Thymus (tissue), 11 donors: ENCODE measurements at regions not wholly inside any gene's neighbourhood (a gene's known extent, or its start where the extent isn't known, plus 50 kb on each side); places are given as distances from the start of the nearest gene placed in this dataset.

Source experiments
- DNase-seq, 9 donors: peaks; one replicate each; pipeline ENCODE4 v3.0.0-alpha.2; 2013; ENCODE audit warnings: low spot score in 9 of 9, low read depth in 6 of 9, missing footprints in 1 of 9
- H3K27ac ChIP-seq, 2 donors: one replicate each; pipeline ENCODE4 v1.5.1; 2013; ENCODE audit warnings: control low read depth in 1 of 2, low read depth in 1 of 2, low read length in 1 of 2, mild to moderate bottlenecking in 1 of 2, moderate library complexity in 1 of 2
- H3K27me3 ChIP-seq, 2 donors: one replicate each; pipeline ENCODE4 v1.5.1; 2013; ENCODE audit warnings: low read length in 1 of 2; ENCODE audit not compliant: control insufficient read depth in 2 of 2, insufficient read depth in 1 of 2
- H3K36me3 ChIP-seq, 2 donors: one replicate each; pipeline ENCODE4 v1.5.1; 2013; ENCODE audit warnings: low read length in 1 of 2, mild to moderate bottlenecking in 1 of 2, moderate library complexity in 1 of 2; ENCODE audit not compliant: control insufficient read depth in 2 of 2, insufficient read depth in 2 of 2
- H3K4me1 ChIP-seq, 2 donors: one replicate each; pipeline ENCODE4 v1.5.1; 2013; ENCODE audit warnings: low read length in 2 of 2; ENCODE audit not compliant: control insufficient read depth in 2 of 2, insufficient read depth in 2 of 2
- H3K4me3 ChIP-seq, 2 donors: one replicate each; pipeline ENCODE4 v1.5.1; 2013; ENCODE audit warnings: low read length in 2 of 2, control low read depth in 1 of 2, mild to moderate bottlenecking in 1 of 2
- H3K9me3 ChIP-seq, 2 donors: one replicate each; pipeline ENCODE4 v1.5.1; 2013; ENCODE audit warnings: low read length in 1 of 2, mild to moderate bottlenecking in 1 of 2; ENCODE audit not compliant: control insufficient read depth in 2 of 2, insufficient read depth in 1 of 2
- WGBS: extraction: QIAGEN DNeasy Blood & Tissue Kit; methylation state at CpG from one replicate; pipeline ENCODE4 v1.1.7; 2013; 5-methylcytosine and 5-hydroxymethylcytosine counted together
- donor health status: healthy.

- Histone ChIP-seq H3K9me3 (no peaks in the 10 kb centered on the region), H3K4me3 (no peak overlapping the region), H3K27ac (no peak overlapping the region), H3K4me1 (no peaks in the 10 kb centered on the region), H3K36me3 (no peaks in the 10 kb centered on the region), H3K27me3 (no peaks in the 10 kb centered on the region)
- 95% methylated on average over 2 of the region's 2 CpGs for WGBS
- no peak for DNase-seq
Observed at GRCh38 chr2:150284116-150284515, 203.4 kb downstream of the RND3 start.

- DNase-seq, result no peak
- 72% methylated on average over 2 of the region's 2 CpGs for WGBS
- H3K9me3 ChIP-seq, result no peaks in the 10 kb centered on the region
- H3K27me3 ChIP-seq, result no peaks in the 10 kb centered on the region
- H3K4me1 ChIP-seq, result no peaks in the 10 kb centered on the region
- no peak overlapping the region for H3K27ac ChIP-seq
- no peak overlapping the region for H3K4me3 ChIP-seq
- no peaks in the 10 kb centered on the region for H3K36me3 ChIP-seq
Observed at GRCh38 chr2:150282771-150283371, 204.6 kb downstream of the RND3 start.

- no peaks in the 10 kb centered on the region for H3K36me3 ChIP-seq
- H3K4me1 ChIP-seq, result no peaks in the 10 kb centered on the region
- 94% methylated on average over 4 of the region's 4 CpGs for WGBS
- H3K27me3 ChIP-seq, result no peaks in the 10 kb centered on the region
- no peak for DNase-seq
- no peaks in the 10 kb centered on the region for H3K9me3 ChIP-seq
- no peak overlapping the region for H3K4me3 ChIP-seq
- no peak overlapping the region for H3K27ac ChIP-seq
Observed at GRCh38 chr2:150282357-150282756, 205.1 kb downstream of the RND3 start.

- H3K36me3 ChIP-seq, result no peaks in the 10 kb centered on the region
- H3K27ac ChIP-seq, result peak overlapping the region in 1 of 2 donors; percentile 46
- H3K4me1 ChIP-seq, result no peaks in the 10 kb centered on the region
- no peaks in the 10 kb centered on the region for H3K27me3 ChIP-seq
- H3K4me3 ChIP-seq, result no peak overlapping the region
- 64% methylated on average over 1 of the region's 1 CpG for WGBS
- no peak for DNase-seq
- peaks cover 0 to 7% of the 10 kb centered on the region in 2 donors for H3K9me3 ChIP-seq
Observed at GRCh38 chr2:150280231-150280630, 207.2 kb downstream of the RND3 start.

- 93% methylated on average over 1 of the region's 1 CpG for WGBS
- Histone ChIP-seq H3K4me3 (no peak overlapping the region), H3K27me3 (no peaks in the 10 kb centered on the region), H3K36me3 (no peaks in the 10 kb centered on the region), H3K4me1 (no peaks in the 10 kb centered on the region), H3K9me3 (peaks cover 0 to 7% of the 10 kb centered on the region in 2 donors), H3K27ac (no peak overlapping the region)
- no peak for DNase-seq
Observed at GRCh38 chr2:150279686-150280085, 207.8 kb downstream of the RND3 start.

- Histone ChIP-seq H3K27ac (no peak overlapping the region), H3K36me3 (no peaks in the 10 kb centered on the region), H3K9me3 (peaks cover 0 to 7% of the 10 kb centered on the region in 2 donors), H3K4me1 (no peaks in the 10 kb centered on the region), H3K4me3 (no peak overlapping the region), H3K27me3 (no peaks in the 10 kb centered on the region)
- DNase-seq, result no peak
- 94% methylated on average over 1 of the region's 1 CpG for WGBS
Observed at GRCh38 chr2:150276737-150277136, 210.7 kb downstream of the RND3 start.

- WGBS, result 47% methylated on average over 3 of the region's 3 CpGs
- peaks cover 0 to 7% of the 10 kb centered on the region in 2 donors for H3K9me3 ChIP-seq
- no peak overlapping the region for H3K27ac ChIP-seq
- no peaks in the 10 kb centered on the region for H3K4me1 ChIP-seq
- no peak overlapping the region for H3K4me3 ChIP-seq
- H3K36me3 ChIP-seq, result no peaks in the 10 kb centered on the region
- no peaks in the 10 kb centered on the region for H3K27me3 ChIP-seq
- no peak for DNase-seq
Observed at GRCh38 chr2:150274108-150274507, 213.4 kb downstream of the RND3 start.

GRCh38 chr2:150271952-150272802 is 215.3 kb downstream of the RND3 start:
- Histone ChIP-seq H3K27me3 (no peaks in the 10 kb centered on the region), H3K9me3 (peaks cover 0 to 7% of the 10 kb centered on the region in 2 donors), H3K27ac (no peak overlapping the region), H3K36me3 (no peaks in the 10 kb centered on the region), H3K4me1 (no peaks in the 10 kb centered on the region), H3K4me3 (no peak overlapping the region)
- no peak for DNase-seq

GRCh38 chr2:150267651-150268415 is 219.6 kb downstream of the RND3 start:
- no peak overlapping the region for H3K4me3 ChIP-seq
- 80% methylated on average over 3 of the region's 3 CpGs for WGBS

More at GRCh38 chr2:150267651-150268415, 219.6 kb downstream of the RND3 start:
- no peak for DNase-seq
- H3K36me3 ChIP-seq, result no peaks in the 10 kb centered on the region
- H3K4me1 ChIP-seq, result no peaks in the 10 kb centered on the region
- H3K27ac ChIP-seq, result no peak overlapping the region
- H3K9me3 ChIP-seq, result no peaks in the 10 kb centered on the region
- H3K27me3 ChIP-seq, result no peaks in the 10 kb centered on the region
